CD4-positive, alpha-beta T cell (primary cell): ENCODE measurements at regions not wholly inside any gene's neighbourhood (a gene's known extent, or its start where the extent isn't known, plus 50 kb on each side); places are given as distances from the start of the nearest gene placed in this dataset.

Source experiments
- ATAC-seq: fragments of 200-7000 bp; cut with Tn5 transposase; one replicate; pipeline ENCODE4 v1.10.0; 2022; ENCODE audit warnings: mild to moderate bottlenecking; ENCODE audit not compliant: poor library complexity
- CTCF ChIA-PET: fragments of 350-600 bp; sonication (Branson Sonifier 250); formaldehyde crosslinking; loops from one replicate; lab custom pipeline; 2021; ENCODE audit warnings: antibody characterized with exemption, inconsistent platforms; lab: Charles Lee
- POLR2A ChIA-PET: fragments of 350-600 bp; sonication (Branson Sonifier 250); formaldehyde crosslinking; loops from one replicate; lab custom pipeline; 2021; ENCODE audit warnings: antibody characterized with exemption, inconsistent platforms; lab: Charles Lee
- DNase-seq, 14 experiments: peaks; one replicate each; pipeline ENCODE4 v3.0.0-alpha.2; 2013 to 2020; ENCODE audit warnings: mixed read lengths in 2 of 14
- H3K27ac ChIP-seq, 2 donors: one replicate each; pipeline versions ENCODE4 v1.5.1 to v1.7.0; 2013; ENCODE audit warnings: low read length in 2 of 2, low read depth in 1 of 2, mild to moderate bottlenecking in 1 of 2
- H3K27me3 ChIP-seq, 2 experiments: 1 replicate in 1 of 2; 2 replicates in 1 of 2; pipeline versions ENCODE4 v1.6.1 to v1.7.0; 2013; ENCODE audit warnings: low read length in 2 of 2, control low read depth in 1 of 2, mild to moderate bottlenecking in 1 of 2, moderate library complexity in 1 of 2; ENCODE audit not compliant: insufficient read depth in 2 of 2, control insufficient read depth in 1 of 2
- H3K36me3 ChIP-seq: one replicate; pipeline ENCODE4 v1.6.1; 2013; ENCODE audit warnings: low read length, control low read depth; ENCODE audit not compliant: insufficient read depth
- H3K4me1 ChIP-seq: one replicate; pipeline ENCODE4 v1.6.1; 2013; ENCODE audit warnings: low read length, control low read depth; ENCODE audit not compliant: insufficient read depth
- H3K4me3 ChIP-seq: one replicate; pipeline ENCODE4 v1.5.1; 2013; ENCODE audit warnings: mild to moderate bottlenecking, low read length, moderate library complexity
- H3K9me3 ChIP-seq, 2 experiments: 1 replicate in 1 of 2; 2 replicates in 1 of 2; pipeline versions ENCODE4 v1.6.1 to v1.7.0; 2013; ENCODE audit warnings: low read length in 2 of 2, mild to moderate bottlenecking in 2 of 2, control low read depth in 1 of 2, moderate library complexity in 1 of 2; ENCODE audit not compliant: control insufficient read depth in 1 of 2, insufficient read depth in 1 of 2
- H3K27ac Mint-ChIP-seq: one replicate; pipeline ENCODE4 v1.8.0; 2020; ENCODE audit warnings: mixed read lengths
- H3K27me3 Mint-ChIP-seq: one replicate; pipeline ENCODE4 v1.8.0; 2021; ENCODE audit warnings: mixed read lengths
- H3K36me3 Mint-ChIP-seq: one replicate; pipeline ENCODE4 v1.8.0; 2021; ENCODE audit warnings: low read depth, mixed read lengths
- H3K4me1 Mint-ChIP-seq: one replicate; pipeline ENCODE4 v1.8.0; 2021; ENCODE audit warnings: low read depth, mixed read lengths
- H3K4me3 Mint-ChIP-seq: one replicate; pipeline ENCODE4 v1.8.0; 2020; ENCODE audit warnings: mild to moderate bottlenecking, mixed read lengths
- H3K9me3 Mint-ChIP-seq: one replicate; pipeline ENCODE4 v1.8.0; 2020; ENCODE audit warnings: mixed read lengths
- CTCF ChIP-seq: fragments of 200-600 bp; IDR thresholded peaks from one replicate; pipeline ENCODE4 v1.8.0; 2022; ENCODE audit warnings: antibody characterized with exemption, mild to moderate bottlenecking
- intact Hi-C, 2 experiments: fragments of 100-400 bp; cut with DNase I in 1 of 2; cut with micrococcal nuclease in 1 of 2; formaldehyde crosslinking; loops; one replicate each; pipeline versions ENCODE4 v1.15.1 to v1.9.0; 2023 to 2025; cut with DNase I, micrococcal nuclease

GRCh38 chr7:33793616-33794015, 111.7 kb upstream of the BMPER start:
- H3K4me3 Mint-ChIP-seq, result no peak overlapping the region
- POLR2A ChIA-PET, result no interaction called here
- intact Hi-C loops, result no loop called here
- no peaks in the 10 kb centered on the region for H3K4me1 Mint-ChIP-seq
- CTCF ChIA-PET, result no interaction called here
- H3K36me3 ChIP-seq, result no peaks in the 10 kb centered on the region
- ATAC-seq, result no peak
- no peaks in the 10 kb centered on the region for H3K4me1 ChIP-seq
- no peak overlapping the region for H3K4me3 ChIP-seq
- no peak overlapping the region for H3K27ac ChIP-seq
- no peaks in the 10 kb centered on the region for H3K9me3 Mint-ChIP-seq
- H3K9me3 ChIP-seq, result no peaks in the 10 kb centered on the region
- no peaks in the 10 kb centered on the region for H3K27me3 ChIP-seq
- no peak overlapping the region for H3K27ac Mint-ChIP-seq
- no peak for TF ChIP-seq CTCF
- DNase-seq, result no peak
- H3K27me3 Mint-ChIP-seq, result no peaks in the 10 kb centered on the region
- H3K36me3 Mint-ChIP-seq, result no peaks in the 10 kb centered on the region

GRCh38 chr7:33794419-33794818, 110.9 kb upstream of the BMPER start:
- no peaks in the 10 kb centered on the region for H3K9me3 ChIP-seq
- ChIA-PET POLR2A (no interaction called here), CTCF (no interaction called here)
- no peaks in the 10 kb centered on the region for H3K27me3 ChIP-seq
- no peak overlapping the region for H3K27ac Mint-ChIP-seq
- H3K4me3 ChIP-seq, result no peak overlapping the region
- H3K4me1 ChIP-seq, result no peaks in the 10 kb centered on the region
- intact Hi-C loops, result no loop called here
- DNase-seq (no peak), ATAC-seq (no peak)
- no peak overlapping the region for H3K27ac ChIP-seq
- no peaks in the 10 kb centered on the region for H3K9me3 Mint-ChIP-seq
- no peak for TF ChIP-seq CTCF
- H3K4me3 Mint-ChIP-seq, result no peak overlapping the region
- no peaks in the 10 kb centered on the region for H3K4me1 Mint-ChIP-seq
- no peaks in the 10 kb centered on the region for H3K36me3 Mint-ChIP-seq
- no peaks in the 10 kb centered on the region for H3K36me3 ChIP-seq
- H3K27me3 Mint-ChIP-seq, result no peaks in the 10 kb centered on the region

- ChIA-PET POLR2A (no interaction called here), CTCF (no interaction called here)
- intact Hi-C loops, result no loop called here
- no peak for ATAC-seq
- no peak for DNase-seq
- Mint-ChIP-seq H3K27me3 (no peaks in the 10 kb centered on the region), H3K27ac (no peak overlapping the region), H3K36me3 (no peaks in the 10 kb centered on the region), H3K4me3 (no peak overlapping the region), H3K9me3 (no peaks in the 10 kb centered on the region), H3K4me1 (no peaks in the 10 kb centered on the region)
- Histone ChIP-seq H3K9me3 (no peaks in the 10 kb centered on the region), H3K36me3 (no peaks in the 10 kb centered on the region), H3K27ac (no peak overlapping the region), H3K4me3 (no peak overlapping the region), H3K27me3 (no peaks in the 10 kb centered on the region), H3K4me1 (no peaks in the 10 kb centered on the region)
- TF ChIP-seq CTCF, result no peak
Observed at GRCh38 chr7:33794959-33795358, 110.4 kb upstream of the BMPER start.
